HepG2 (cell line): ENCODE measurements at regions not wholly inside any gene's neighbourhood (a gene's known extent, or its start where the extent isn't known, plus 50 kb on each side); places are given as distances from the start of the nearest gene placed in this dataset.

Source experiments
- ATAC-seq: fragments of 200-7000 bp; cut with Tn5 transposase; 3 replicates; pipeline ENCODE4 v1.9.1; 2020; ENCODE audit warnings: mild to moderate bottlenecking, moderate library complexity
- BruUV-seq: library from RNA; stranded (reverse); fragments of 400-500 nt; replicated peaks from 2 replicates; lab custom pipeline; 2021; lab: Mats Ljungman, UMichigan
- CTCF ChIA-PET: fragments of 300-600 bp; formaldehyde crosslinking; extraction: SDS; loops from one replicate; lab custom pipeline; 2021; ENCODE audit warnings: low total read pairs, inconsistent platforms, low intra/inter-chr PET ratio; lab: Yijun Ruan, JAX
- POLR2A ChIA-PET: fragments of 350-600 bp; sonication (Branson Sonifier 250); formaldehyde crosslinking; loops from one replicate; lab custom pipeline; 2020; ENCODE audit warnings: antibody characterized with exemption, inconsistent platforms; lab: Yijun Ruan, JAX
- DNase-seq: peaks from one replicate; pipeline ENCODE4 v3.0.0-alpha.2; 2015; ENCODE audit warnings: low spot score
- FAIRE-seq: peaks from 3 replicates; lab custom pipeline; 2011; peaks lifted over from hg19 to GRCh38; lab: Jason Lieb, UNC
- H2AFZ ChIP-seq: one replicate; pipeline ENCODE4 v1.6.1; 2011; ENCODE audit warnings: low read length, inconsistent platforms
- H3K27ac ChIP-seq: fragments of 300-600 bp; 3 replicates; pipeline ENCODE4 v1.8.0; 2011; ENCODE audit warnings: mixed run types, mild to moderate bottlenecking, mixed read lengths, low read length, inconsistent platforms; ENCODE audit not compliant: insufficient read depth; ENCODE audit errors: extremely low read length
- H3K27me3 ChIP-seq, 2 experiments: fragments of 200-600 bp in 1 of 2; 2 replicates in 1 of 2; 3 replicates in 1 of 2; pipeline versions ENCODE4 v1.6.0 to v1.8.0; 2011; ENCODE audit warnings: low read length in 2 of 2, mild to moderate bottlenecking in 2 of 2, moderate library complexity in 2 of 2, inconsistent platforms in 1 of 2; ENCODE audit not compliant: insufficient read depth in 2 of 2, control insufficient read depth in 1 of 2
- H3K36me3 ChIP-seq, 2 experiments: fragments of 200-600 bp in 1 of 2; replicated peaks in 1 of 2; 2 replicates in 1 of 2; 3 replicates in 1 of 2; pipeline versions ENCODE4 v1.5.1 to v1.8.0; 2011; ENCODE audit warnings: low read length in 2 of 2, inconsistent platforms in 1 of 2; ENCODE audit not compliant: insufficient read depth in 2 of 2, control insufficient read depth in 1 of 2
- H3K4me1 ChIP-seq: 2 replicates; pipeline ENCODE4 v1.5.1; 2012; ENCODE audit warnings: low read length, inconsistent platforms; ENCODE audit not compliant: insufficient read depth
- H3K4me2 ChIP-seq: 2 replicates; pipeline ENCODE4 v1.6.0; 2011; ENCODE audit warnings: low read depth, low read length, inconsistent platforms
- H3K4me3 ChIP-seq, 3 experiments: fragments of 200-600 bp in 1 of 3; sonication (generic), shearing (Covaris generic) in 1 of 3; replicated peaks in 1 of 3; 2 replicates each; pipeline ENCODE4 v1.5.1; 2011 to 2016; ENCODE audit warnings: low read length in 3 of 3, inconsistent platforms in 2 of 3, low read depth in 2 of 3, mild to moderate bottlenecking in 2 of 3, control low read depth in 1 of 3, mixed read lengths in 1 of 3; ENCODE audit not compliant: insufficient read depth in 1 of 3
- H3K79me2 ChIP-seq: one replicate; pipeline ENCODE4 v1.6.1; 2011; ENCODE audit warnings: low read length, inconsistent platforms; ENCODE audit not compliant: insufficient read depth
- H3K9ac ChIP-seq: 2 replicates; pipeline ENCODE4 v1.6.0; 2011; ENCODE audit warnings: mild to moderate bottlenecking, low read depth, low read length, inconsistent platforms; ENCODE audit not compliant: insufficient read depth
- H3K9me3 ChIP-seq: 2 replicates; pipeline ENCODE4 v1.5.1; 2012; ENCODE audit warnings: mild to moderate bottlenecking, low read length
- H4K20me1 ChIP-seq: 2 replicates; pipeline ENCODE4 v1.6.0; 2011; ENCODE audit warnings: inconsistent platforms, mild to moderate bottlenecking, low read length, moderate library complexity; ENCODE audit not compliant: insufficient read depth
- CREM ChIP-seq, 2 experiments: sonication (generic) in 1 of 2; formaldehyde crosslinking in 1 of 2; IDR thresholded peaks; 2 replicates each; pipeline versions ENCODE4 v1.4.0 to v1.6.1; 2016 to 2020; ENCODE audit warnings: antibody characterized with exemption in 1 of 2, mild to moderate bottlenecking in 1 of 2, missing genetic modification reagents in 1 of 2
- ELF4 ChIP-seq: sonication (generic); formaldehyde crosslinking; IDR thresholded peaks from 2 replicates; pipeline ENCODE4 v1.5.0; 2020; ENCODE audit warnings: missing genetic modification reagents, mild to moderate bottlenecking, moderate library complexity, borderline replicate concordance
- HCFC1 ChIP-seq: fragments of 150-350 bp; IDR thresholded peaks from 2 replicates; pipeline ENCODE4 v1.6.1; 2014; ENCODE audit warnings: low read depth, low read length
- KLF6 ChIP-seq: IDR thresholded peaks from 2 replicates; pipeline ENCODE4 v1.8.0; 2016; ENCODE audit warnings: missing biosample characterization, missing genetic modification reagents
- MATR3 ChIP-seq: sonication (generic); formaldehyde crosslinking; IDR thresholded peaks from 2 replicates; pipeline ENCODE4 v1.4.0; 2020; ENCODE audit warnings: missing genetic modification reagents
- MYNN ChIP-seq: sonication (generic); formaldehyde crosslinking; IDR thresholded peaks from 2 replicates; pipeline ENCODE4 v1.4.0; 2020; ENCODE audit warnings: mild to moderate bottlenecking, low read depth, missing genetic modification reagents
- PHF21A ChIP-seq: sonication (generic); formaldehyde crosslinking; IDR thresholded peaks from 2 replicates; pipeline ENCODE4 v1.5.0; 2020; ENCODE audit warnings: mild to moderate bottlenecking, missing genetic modification reagents
- RFX5 ChIP-seq: IDR thresholded peaks from 2 replicates; pipeline ENCODE4 v1.6.1; 2011; ENCODE audit warnings: low read depth, low read length, improper control_type of control experiment
- SAP130 ChIP-seq: IDR thresholded peaks from 2 replicates; pipeline ENCODE4 v1.6.1; 2016; ENCODE audit warnings: low read depth
- SKI ChIP-seq: fragments of 450-650 bp; IDR thresholded peaks from one replicate; pipeline ENCODE4 v1.6.1; 2018; ENCODE audit warnings: mild to moderate bottlenecking; ENCODE audit not compliant: partially characterized antibody
- ZFP41 ChIP-seq: sonication (generic); formaldehyde crosslinking; IDR thresholded peaks from 2 replicates; pipeline ENCODE4 v1.4.0; 2020; ENCODE audit warnings: mild to moderate bottlenecking, missing genetic modification reagents, borderline replicate concordance
- ZNF256 ChIP-seq: sonication (generic); formaldehyde crosslinking; conservative IDR thresholded peaks from 2 replicates; pipeline ENCODE4 v1.4.0; 2020; ENCODE audit warnings: missing genetic modification reagents
- ZNF354B ChIP-seq: sonication (generic); formaldehyde crosslinking; IDR thresholded peaks from 2 replicates; pipeline ENCODE4 v1.8.0; 2022; ENCODE audit warnings: mild to moderate bottlenecking, missing genetic modification reagents
- ZNF562 ChIP-seq: sonication (generic); formaldehyde crosslinking; IDR thresholded peaks from 2 replicates; pipeline ENCODE4 v1.8.0; 2022; ENCODE audit warnings: missing genetic modification reagents, borderline replicate concordance
- ZNF713 ChIP-seq: sonication (generic); formaldehyde crosslinking; IDR thresholded peaks from 2 replicates; pipeline ENCODE4 v1.4.0; 2020; ENCODE audit warnings: mild to moderate bottlenecking, missing genetic modification reagents
- WGBS: methylation state at CpG from one replicate; pipeline ENCODE4 v1.1.6; 2017; ENCODE audit warnings: low lambda C conversion rate; 5-methylcytosine and 5-hydroxymethylcytosine counted together
- in situ Hi-C: cut with HindIII; loops from 2 replicates; pipeline ENCODE4 v1.10.0; 2017; ENCODE audit warnings: low pct_unique_long_range_greater_than_20kb; ENCODE audit not compliant: extremely low pct_ligation_motif_present
- intact Hi-C: fragments of 100-400 bp; cut with micrococcal nuclease; formaldehyde crosslinking; loops from one replicate; pipeline ENCODE4 v1.10.0; 2022; ENCODE audit not compliant: unreplicated experiment
- TF ChIP-seq, protein P1 (sequence below): sonication (generic); formaldehyde crosslinking; IDR thresholded peaks from 2 replicates; pipeline ENCODE4 v1.5.0; 2020; ENCODE audit warnings: missing genetic modification reagents

GRCh38 chr4:112767386-112767785 lies 130.4 kb downstream of the LARP7 start:
- H3K27me3 ChIP-seq = no peaks in the 10 kb centered on the region
- H3K4me2 ChIP-seq = no peak overlapping the region
- TF ChIP-seq ZFP41 (CRISPR knock-in tag) (no peak), ELF4 (CRISPR knock-in tag) (no peak), ZNF713 (CRISPR knock-in tag) (no peak), SAP130 (CRISPR knock-in tag) (no peak), ZNF256 (CRISPR knock-in tag) (no peak), ZNF562 (CRISPR knock-in tag) (no peak), PHF21A (no peak), MYNN (CRISPR knock-in tag) (no peak), HCFC1 (no peak)
- H2AFZ ChIP-seq = no peak overlapping the region
- in situ Hi-C loops = loop anchor here (5.0 to 25.0 kb wide), 2 partner anchors 130 to 430 kb away; partner anchors contain the start of genes LARP7 and ZGRF1
- ATAC-seq (no peak), DNase-seq (no peak), FAIRE-seq (no peak)
- H3K4me1 ChIP-seq = peaks cover 8% of the 10 kb centered on the region; the same call in 1 of the 2 replicates
- intact Hi-C loops = loop anchor here (10.0 kb wide), 1 partner anchor 327 kb away; no protein-coding TSS in a partner anchor
- 4% methylated on average over 6 of the region's 6 CpGs for WGBS
- no peaks in the 10 kb centered on the region for H4K20me1 ChIP-seq
- no peak overlapping the region for H3K4me3 ChIP-seq
- no TSS peak for BruUV-seq
- CTCF ChIA-PET = interaction anchor here (3.3 kb wide), 1 partner anchor 134 kb away, joined by 26 read pairs; no protein-coding TSS in a partner anchor
- H3K27ac ChIP-seq = no peak overlapping the region
- H3K79me2 ChIP-seq = no peaks in the 10 kb centered on the region
- no peak overlapping the region for H3K9ac ChIP-seq
- H3K9me3 ChIP-seq = no peaks in the 10 kb centered on the region
- H3K36me3 ChIP-seq = no peaks in the 10 kb centered on the region
- POLR2A ChIA-PET = no interaction called here

GRCh38 chr4:112770114-112770513 lies 133.2 kb downstream of the LARP7 start:
- no peak overlapping the region for H3K9ac ChIP-seq
- no peak overlapping the region for H3K4me3 ChIP-seq
- intact Hi-C loops (no loop called here), in situ Hi-C loops (loop anchor here (25.0 kb wide), 1 partner anchor 433 kb away; no protein-coding TSS in a partner anchor)
- no peaks in the 10 kb centered on the region for H3K79me2 ChIP-seq
- no TSS peak for BruUV-seq
- ATAC-seq (no peak), DNase-seq (no peak), FAIRE-seq (no peak)
- no peak overlapping the region for H3K4me2 ChIP-seq
- POLR2A ChIA-PET = no interaction called here
- no peak overlapping the region for H3K27ac ChIP-seq
- CTCF ChIA-PET = no interaction called here
- no peaks in the 10 kb centered on the region for H4K20me1 ChIP-seq
- no peaks in the 10 kb centered on the region for H3K9me3 ChIP-seq
- H2AFZ ChIP-seq = no peak overlapping the region
- no peaks in the 10 kb centered on the region for H3K27me3 ChIP-seq
- H3K4me1 ChIP-seq = peaks cover 4% of the 10 kb centered on the region; the same call in 1 of the 2 replicates
- WGBS = 35% methylated on average over 5 of the region's 5 CpGs
- H3K36me3 ChIP-seq = no peaks in the 10 kb centered on the region
- no peak for TF ChIP-seq SKI
- TF ChIP-seq, protein P1, sequence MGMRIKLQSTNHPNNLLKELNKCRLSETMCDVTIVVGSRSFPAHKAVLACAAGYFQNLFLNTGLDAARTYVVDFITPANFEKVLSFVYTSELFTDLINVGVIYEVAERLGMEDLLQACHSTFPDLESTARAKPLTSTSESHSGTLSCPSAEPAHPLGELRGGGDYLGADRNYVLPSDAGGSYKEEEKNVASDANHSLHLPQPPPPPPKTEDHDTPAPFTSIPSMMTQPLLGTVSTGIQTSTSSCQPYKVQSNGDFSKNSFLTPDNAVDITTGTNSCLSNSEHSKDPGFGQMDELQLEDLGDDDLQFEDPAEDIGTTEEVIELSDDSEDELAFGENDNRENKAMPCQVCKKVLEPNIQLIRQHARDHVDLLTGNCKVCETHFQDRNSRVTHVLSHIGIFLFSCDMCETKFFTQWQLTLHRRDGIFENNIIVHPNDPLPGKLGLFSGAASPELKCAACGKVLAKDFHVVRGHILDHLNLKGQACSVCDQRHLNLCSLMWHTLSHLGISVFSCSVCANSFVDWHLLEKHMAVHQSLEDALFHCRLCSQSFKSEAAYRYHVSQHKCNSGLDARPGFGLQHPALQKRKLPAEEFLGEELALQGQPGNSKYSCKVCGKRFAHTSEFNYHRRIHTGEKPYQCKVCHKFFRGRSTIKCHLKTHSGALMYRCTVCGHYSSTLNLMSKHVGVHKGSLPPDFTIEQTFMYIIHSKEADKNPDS (CRISPR knock-in tag) = no peak
- no peak for TF ChIP-seq ZNF354B
- TF ChIP-seq RFX5 = no peak
- TF ChIP-seq KLF6 (CRISPR knock-in tag) = no peak
- TF ChIP-seq CREM (IDR thresholded peaks at IDR 0.05) = no peak
- no peak for TF ChIP-seq CREM (CRISPR knock-in tag; IDR thresholded peaks at IDR 0.05)
- no peak for TF ChIP-seq MATR3 (CRISPR knock-in tag)
